IPS DF 6.9 (cell line): ENCODE measurements at regions not wholly inside any gene's neighbourhood (a gene's known extent, or its start where the extent isn't known, plus 50 kb on each side); places are given as distances from the start of the nearest gene placed in this dataset.
"Not testable (repeated sequence)": the region's sequence is repeated elsewhere in the genome, so short reads cannot be mapped to it uniquely, and the experiment has no call there.

Experiments used
- DNase-seq: peaks from one replicate; pipeline ENCODE4 v3.0.0-alpha.2; 2013; ENCODE audit warnings: low read depth, low spot score
- H3K27ac ChIP-seq: one replicate; pipeline ENCODE4 v1.5.1; 2013; ENCODE audit warnings: low read length, control low read depth
- H3K27me3 ChIP-seq: 2 replicates; pipeline ENCODE4 v1.6.1; 2013; ENCODE audit warnings: mild to moderate bottlenecking, low read length; ENCODE audit not compliant: control insufficient read depth, insufficient read depth
- H3K36me3 ChIP-seq: 2 replicates; pipeline ENCODE4 v1.6.1; 2013; ENCODE audit warnings: low read length; ENCODE audit not compliant: control insufficient read depth, insufficient read depth
- H3K4me1 ChIP-seq: 2 replicates; pipeline ENCODE4 v1.6.1; 2013; ENCODE audit warnings: low read length; ENCODE audit not compliant: control insufficient read depth, insufficient read depth
- H3K4me3 ChIP-seq: 2 replicates; pipeline ENCODE4 v1.5.1; 2013; ENCODE audit warnings: mild to moderate bottlenecking, low read length
- H3K9me3 ChIP-seq: 2 replicates; pipeline ENCODE4 v1.6.1; 2013; ENCODE audit warnings: low read length, inconsistent platforms; ENCODE audit not compliant: control insufficient read depth, insufficient read depth
- whole genome bisulfite sequencing: extraction: QIAGEN DNeasy Blood & Tissue Kit; methylation state at CpG from one replicate; pipeline ENCODE4 v1.1.7; 2013; ENCODE audit warnings: mixed read lengths, missing lambda C conversion rate; ENCODE audit not compliant: insufficient read length, insufficient coverage; 5-methylcytosine and 5-hydroxymethylcytosine counted together

GRCh38 chr5:89199306-89199705 lies 316.3 kb upstream of the MEF2C start:
- H3K9me3 ChIP-seq, result no peaks in the 10 kb centered on the region
- no CpG with 5 or more reads among the region's 2 CpGs for WGBS

GRCh38 chr5:89191374-89191773 lies 308.4 kb upstream of the MEF2C start:
- WGBS, result no CpG with 5 or more reads among the region's 2 CpGs
- DNase-seq, result no peak
- H3K27me3 ChIP-seq, result no peaks in the 10 kb centered on the region
- H3K36me3 ChIP-seq, result no peaks in the 10 kb centered on the region
- no peak overlapping the region for H3K4me3 ChIP-seq
- no peak overlapping the region for H3K27ac ChIP-seq
- H3K4me1 ChIP-seq, result no peaks in the 10 kb centered on the region
- H3K9me3 ChIP-seq, result no peaks in the 10 kb centered on the region

More at GRCh38 chr5:89199306-89199705, 316.3 kb upstream of the MEF2C start:
- no peak overlapping the region for H3K4me3 ChIP-seq
- no peak for DNase-seq
- H3K27ac ChIP-seq, result no peak overlapping the region
- no peaks in the 10 kb centered on the region for H3K27me3 ChIP-seq
- H3K36me3 ChIP-seq, result no peaks in the 10 kb centered on the region
- no peaks in the 10 kb centered on the region for H3K4me1 ChIP-seq

- no peak overlapping the region for H3K27ac ChIP-seq
- no peaks in the 10 kb centered on the region for H3K27me3 ChIP-seq
- WGBS, result no CpG with 5 or more reads among the region's 3 CpGs
- no peak for DNase-seq
- H3K4me3 ChIP-seq, result no peak overlapping the region
- no peaks in the 10 kb centered on the region for H3K4me1 ChIP-seq
- H3K9me3 ChIP-seq, result no peaks in the 10 kb centered on the region
- H3K36me3 ChIP-seq, result no peaks in the 10 kb centered on the region
Measured at GRCh38 chr5:89190515-89191265, 307.7 kb upstream of the MEF2C start.

GRCh38 chr5:89187883-89188465 lies 305.0 kb upstream of the MEF2C start:
- Histone ChIP-seq H3K9me3 (no peaks in the 10 kb centered on the region), H3K4me1 (no peaks in the 10 kb centered on the region), H3K4me3 (no peak overlapping the region), H3K27ac (no peak overlapping the region), H3K27me3 (no peaks in the 10 kb centered on the region), H3K36me3 (no peaks in the 10 kb centered on the region)
- DNase-seq, result no peak
- no CpG with 5 or more reads among the region's 1 CpG for WGBS

- H3K36me3 ChIP-seq, result no peaks in the 10 kb centered on the region
- DNase-seq, result no peak
- no peak overlapping the region for H3K4me3 ChIP-seq
- H3K27ac ChIP-seq, result no peak overlapping the region
- H3K27me3 ChIP-seq, result no peaks in the 10 kb centered on the region
- H3K4me1 ChIP-seq, result no peaks in the 10 kb centered on the region
- no peaks in the 10 kb centered on the region for H3K9me3 ChIP-seq
Measured at GRCh38 chr5:89187268-89187667, 304.3 kb upstream of the MEF2C start.

- no peak overlapping the region for H3K4me3 ChIP-seq
- H3K27me3 ChIP-seq, result no peaks in the 10 kb centered on the region
- no peaks in the 10 kb centered on the region for H3K36me3 ChIP-seq
- H3K4me1 ChIP-seq, result no peaks in the 10 kb centered on the region
- no peak for DNase-seq
- no peak overlapping the region for H3K27ac ChIP-seq
- no peaks in the 10 kb centered on the region for H3K9me3 ChIP-seq
Measured at GRCh38 chr5:89181546-89181945, 298.6 kb upstream of the MEF2C start.

- no peak for DNase-seq
- Histone ChIP-seq H3K4me1 (no peaks in the 10 kb centered on the region), H3K27me3 (no peaks in the 10 kb centered on the region), H3K27ac (no peak overlapping the region), H3K36me3 (no peaks in the 10 kb centered on the region), H3K9me3 (no peaks in the 10 kb centered on the region), H3K4me3 (no peak overlapping the region)
- WGBS, result no CpG with 5 or more reads among the region's 3 CpGs
Measured at GRCh38 chr5:89179731-89180130, 296.7 kb upstream of the MEF2C start.

- DNase-seq, result no peak
- Histone ChIP-seq H3K4me1 (no peaks in the 10 kb centered on the region), H3K27ac (no peak overlapping the region), H3K4me3 (no peak overlapping the region), H3K9me3 (no peaks in the 10 kb centered on the region), H3K27me3 (no peaks in the 10 kb centered on the region), H3K36me3 (no peaks in the 10 kb centered on the region)
- WGBS, result no CpG with 5 or more reads among the region's 2 CpGs
Measured at GRCh38 chr5:89178541-89178940, 295.6 kb upstream of the MEF2C start.

GRCh38 chr5:89173528-89173927 lies 290.5 kb upstream of the MEF2C start:
- Histone ChIP-seq H3K27me3 (no peaks in the 10 kb centered on the region), H3K4me3 (no peak overlapping the region), H3K4me1 (no peaks in the 10 kb centered on the region), H3K27ac (no peak overlapping the region), H3K9me3 (no peaks in the 10 kb centered on the region), H3K36me3 (no peaks in the 10 kb centered on the region)
- no CpG with 5 or more reads among the region's 1 CpG for WGBS
- DNase-seq, result no peak

- WGBS, result no CpG with 5 or more reads among the region's 3 CpGs
- Histone ChIP-seq H3K27me3 (no peaks in the 10 kb centered on the region), H3K4me1 (no peaks in the 10 kb centered on the region; the same call in 1 of the 2 replicates), H3K4me3 (no peak overlapping the region), H3K9me3 (no peaks in the 10 kb centered on the region), H3K36me3 (no peaks in the 10 kb centered on the region), H3K27ac (no peak overlapping the region)
- no peak for DNase-seq
Measured at GRCh38 chr5:89168766-89169165, 285.8 kb upstream of the MEF2C start.

- not testable (repeated sequence) for H3K4me1 ChIP-seq, H3K27me3 ChIP-seq, H3K27ac ChIP-seq, H3K36me3 ChIP-seq, H3K9me3 ChIP-seq, H3K4me3 ChIP-seq, DNase-seq
- no CpG with 5 or more reads among the region's 2 CpGs for WGBS
Measured at GRCh38 chr5:89164703-89165102, 281.7 kb upstream of the MEF2C start.
